K562 (cell line): ENCODE measurements at regions not wholly inside any gene's neighbourhood (a gene's known extent, or its start where the extent isn't known, plus 50 kb on each side); places are given as distances from the start of the nearest gene placed in this dataset.

Source experiments
- ATAC-seq: fragments of 200-7000 bp; cut with Tn5 transposase; 3 replicates; pipeline ENCODE4 v1.9.1; 2020; ENCODE audit warnings: moderate library complexity
- BruUV-seq: library from RNA; stranded (reverse); fragments of 400-500 nt; replicated peaks from 2 replicates; lab custom pipeline; 2021; lab: Mats Ljungman, UMichigan
- CTCF ChIA-PET: fragments of 300-600 bp; formaldehyde crosslinking; extraction: SDS; loops from one replicate; lab custom pipeline; 2021; ENCODE audit warnings: low intra/inter-chr PET ratio; lab: Yijun Ruan, JAX
- POLR2A ChIA-PET: fragments of 300-600, 350-650 bp; sonication (Branson Sonifier 250); formaldehyde crosslinking; extraction: SDS; loops from one replicate; lab custom pipeline; 2021; ENCODE audit warnings: antibody characterized with exemption, inconsistent platforms; lab: Yijun Ruan, JAX
- DNase-seq, 4 experiments: peaks; one replicate each; pipeline versions ENCODE4 v3.0.0 to v3.0.0-alpha.2; 2011 to 2018; ENCODE audit warnings: low spot score in 3 of 4, mixed read lengths in 3 of 4; ENCODE audit errors: extremely low read depth in 1 of 4
- FAIRE-seq: peaks from 2 replicates; lab custom pipeline; 2011; peaks lifted over from hg19 to GRCh38; lab: Jason Lieb, UNC
- H2AFZ ChIP-seq: 2 replicates; pipeline ENCODE4 v1.6.0; 2011; ENCODE audit warnings: low read depth, low read length, control low read depth, inconsistent platforms
- H3K27ac ChIP-seq: fragments of 200-600 bp; 3 replicates; pipeline ENCODE4 v1.8.0; 2011; ENCODE audit warnings: low read depth, mild to moderate bottlenecking, control low read depth, inconsistent platforms, low read length, moderate library complexity, mixed read lengths; ENCODE audit errors: extremely low read depth
- H3K27me3 ChIP-seq, 2 experiments: fragments of 300-600 bp in 1 of 2; 2 replicates in 1 of 2; 3 replicates in 1 of 2; pipeline versions ENCODE4 v1.6.0 to v1.8.0; 2011; ENCODE audit warnings: inconsistent platforms in 2 of 2, low read length in 2 of 2, mild to moderate bottlenecking in 1 of 2, mixed read lengths in 1 of 2, moderate library complexity in 1 of 2; ENCODE audit not compliant: control insufficient read depth in 2 of 2, insufficient read depth in 2 of 2
- H3K36me3 ChIP-seq: fragments of 300-600 bp; 3 replicates; pipeline ENCODE4 v1.8.0; 2011; ENCODE audit warnings: mild to moderate bottlenecking, low read length, inconsistent platforms; ENCODE audit not compliant: control insufficient read depth, insufficient read depth
- H3K4me1 ChIP-seq, 2 experiments: fragments of 200-600 bp in 1 of 2; replicated peaks in 1 of 2; 2 replicates in 1 of 2; 3 replicates in 1 of 2; pipeline versions ENCODE4 v1.5.1 to v1.8.0; 2011; ENCODE audit warnings: inconsistent platforms in 2 of 2, low read length in 2 of 2, mild to moderate bottlenecking in 1 of 2, mixed read lengths in 1 of 2, moderate library complexity in 1 of 2; ENCODE audit not compliant: control insufficient read depth in 2 of 2, insufficient read depth in 2 of 2
- H3K4me2 ChIP-seq: 2 replicates; pipeline ENCODE4 v1.6.1; 2011; ENCODE audit warnings: low read length, control low read depth, inconsistent platforms, mixed read lengths; ENCODE audit not compliant: insufficient read depth
- H3K4me3 ChIP-seq: fragments of 200-600 bp; sonication (generic), shearing (Covaris generic); 2 replicates; pipeline ENCODE4 v1.5.1; 2016; ENCODE audit warnings: control low read depth, inconsistent platforms
- H3K79me2 ChIP-seq: fragments of 200-600 bp; 3 replicates; pipeline ENCODE4 v1.8.0; 2011; ENCODE audit warnings: low read length, inconsistent platforms; ENCODE audit not compliant: control insufficient read depth, insufficient read depth
- H3K9ac ChIP-seq, 2 experiments: 2 replicates each; pipeline versions ENCODE4 v1.6.0 to v1.6.1; 2011; ENCODE audit warnings: low read depth in 2 of 2, low read length in 2 of 2, control low read depth in 1 of 2, inconsistent platforms in 1 of 2, mild to moderate bottlenecking in 1 of 2, mixed read lengths in 1 of 2; ENCODE audit not compliant: insufficient read depth in 1 of 2
- H3K9me1 ChIP-seq: one replicate; pipeline ENCODE4 v1.6.0; 2011; ENCODE audit warnings: inconsistent platforms, mild to moderate bottlenecking, low read length, moderate library complexity; ENCODE audit not compliant: control insufficient read depth, insufficient read depth
- H3K9me3 ChIP-seq: replicated peaks from 2 replicates; pipeline ENCODE4 v1.5.1; 2011; ENCODE audit warnings: low read depth, low read length, inconsistent platforms; ENCODE audit not compliant: control insufficient read depth, insufficient read depth
- H4K20me1 ChIP-seq: replicated peaks from 2 replicates; pipeline ENCODE4 v1.6.1; 2011; ENCODE audit warnings: low read length, inconsistent platforms, mixed read lengths; ENCODE audit not compliant: control insufficient read depth, insufficient read depth
- FOXP1 ChIP-seq: sonication (generic); formaldehyde crosslinking; IDR thresholded peaks from 2 replicates; pipeline ENCODE4 v1.8.0; 2022; ENCODE audit warnings: mild to moderate bottlenecking, missing genetic modification reagents
- HDAC2 ChIP-seq: fragments of 450-650 bp; IDR thresholded peaks from 2 replicates; pipeline ENCODE4 v1.6.1; 2016; ENCODE audit warnings: mild to moderate bottlenecking
- NCOA4 ChIP-seq: fragments of 450-650 bp; IDR thresholded peaks from 2 replicates; pipeline ENCODE4 v1.6.1; 2018; ENCODE audit warnings: mild to moderate bottlenecking; ENCODE audit not compliant: partially characterized antibody
- TAF1 ChIP-seq: IDR thresholded peaks from 2 replicates; pipeline ENCODE4 v1.6.1; 2011; ENCODE audit warnings: mild to moderate bottlenecking, low read length, moderate library complexity; ENCODE audit not compliant: insufficient read depth, control insufficient read depth, severe bottlenecking; ENCODE audit errors: extremely low read depth
- TEAD2 ChIP-seq: fragments of 450-650 bp; IDR thresholded peaks from 2 replicates; pipeline ENCODE4 v1.6.1; 2016; ENCODE audit warnings: missing genetic modification characterization, control low read depth, missing compliant biosample characterization
- WGBS: fragments of 100-300 bp; shearing (Covaris generic); methylation state at CpG from one replicate; pipeline ENCODE4 v1.1.6; 2016; ENCODE audit warnings: low coverage, mixed read lengths; ENCODE audit not compliant: insufficient coverage; ENCODE audit errors: missing lambda C conversion rate; 5-methylcytosine and 5-hydroxymethylcytosine counted together
- in situ Hi-C: fragments of 300-500 bp; cut with MboI; formaldehyde crosslinking; loops from 4 replicates; pipeline ENCODE4 v1.15.0; 2018; ENCODE audit warnings: inconsistent platforms, mixed read lengths
- intact Hi-C: fragments of 100-400 bp; cut with micrococcal nuclease; formaldehyde crosslinking; loops from 2 replicates; pipeline ENCODE4 v1.14.2; 2022
- TF ChIP-seq, protein P1 (sequence below): sonication (generic); formaldehyde crosslinking; IDR thresholded peaks from 2 replicates; pipeline ENCODE4 v1.8.0; 2023; ENCODE audit warnings: mild to moderate bottlenecking, missing genetic modification reagents
- TF ChIP-seq, protein P2 (sequence below): fragments of 200-800 bp; sonication (Bioruptor generic); IDR thresholded peaks from 2 replicates; pipeline ENCODE4 v1.6.1; 2017; ENCODE audit warnings: missing genetic modification characterization, missing compliant biosample characterization
- TF ChIP-seq, protein P3 (sequence below): sonication (generic); formaldehyde crosslinking; IDR thresholded peaks from 2 replicates; pipeline ENCODE4 v1.8.1; 2023; ENCODE audit warnings: mild to moderate bottlenecking, missing genetic modification reagents
- TF ChIP-seq, protein P4 (sequence below): sonication (generic); formaldehyde crosslinking; IDR thresholded peaks from 2 replicates; pipeline ENCODE4 v1.9.0; 2022; ENCODE audit warnings: mild to moderate bottlenecking, missing genetic modification reagents

DNA sequence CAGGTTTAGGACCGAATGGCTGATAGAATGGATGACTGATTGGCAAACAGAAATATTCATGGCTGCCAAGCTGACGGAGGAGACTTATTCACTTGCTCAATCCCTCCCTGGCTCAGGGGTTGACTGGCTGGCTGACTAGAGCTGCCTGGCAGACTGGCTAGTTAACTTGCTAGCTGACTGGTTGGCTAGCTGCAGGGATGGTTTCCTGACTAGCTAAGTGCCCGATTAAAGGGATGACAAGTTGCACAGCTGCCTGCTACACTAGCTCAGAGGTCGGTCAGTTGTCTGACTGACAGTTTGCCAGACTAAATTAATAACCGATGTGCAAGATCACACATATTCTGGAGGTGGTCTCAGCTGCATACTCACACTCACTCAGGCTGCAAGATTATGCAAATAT lies 1208.4 kb upstream of the CDH8 start:
- H3K36me3 ChIP-seq: no peaks in the 10 kb centered on the region
- no peak overlapping the region for H3K9ac ChIP-seq
- ChIA-PET CTCF (no interaction called here), POLR2A (no interaction called here)
- no TSS peak for BruUV-seq
- H4K20me1 ChIP-seq: no peaks in the 10 kb centered on the region
- no peaks in the 10 kb centered on the region for H3K4me1 ChIP-seq
- 3% methylated on average over 5 of the region's 5 CpGs for WGBS
- FAIRE-seq (no peak), DNase-seq (no peak), ATAC-seq (no peak)
- H3K9me1 ChIP-seq: no peaks in the 10 kb centered on the region
- H3K79me2 ChIP-seq: no peaks in the 10 kb centered on the region
- intact Hi-C loops (no loop called here), in situ Hi-C loops (no loop called here)
- H3K27ac ChIP-seq: no peak overlapping the region
- TF ChIP-seq TAF1: no peak
- TF ChIP-seq, protein P1, sequence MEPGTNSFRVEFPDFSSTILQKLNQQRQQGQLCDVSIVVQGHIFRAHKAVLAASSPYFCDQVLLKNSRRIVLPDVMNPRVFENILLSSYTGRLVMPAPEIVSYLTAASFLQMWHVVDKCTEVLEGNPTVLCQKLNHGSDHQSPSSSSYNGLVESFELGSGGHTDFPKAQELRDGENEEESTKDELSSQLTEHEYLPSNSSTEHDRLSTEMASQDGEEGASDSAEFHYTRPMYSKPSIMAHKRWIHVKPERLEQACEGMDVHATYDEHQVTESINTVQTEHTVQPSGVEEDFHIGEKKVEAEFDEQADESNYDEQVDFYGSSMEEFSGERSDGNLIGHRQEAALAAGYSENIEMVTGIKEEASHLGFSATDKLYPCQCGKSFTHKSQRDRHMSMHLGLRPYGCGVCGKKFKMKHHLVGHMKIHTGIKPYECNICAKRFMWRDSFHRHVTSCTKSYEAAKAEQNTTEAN (CRISPR knock-in tag): no peak
- TF ChIP-seq FOXP1 (CRISPR knock-in tag): no peak
- TF ChIP-seq, protein P2, sequence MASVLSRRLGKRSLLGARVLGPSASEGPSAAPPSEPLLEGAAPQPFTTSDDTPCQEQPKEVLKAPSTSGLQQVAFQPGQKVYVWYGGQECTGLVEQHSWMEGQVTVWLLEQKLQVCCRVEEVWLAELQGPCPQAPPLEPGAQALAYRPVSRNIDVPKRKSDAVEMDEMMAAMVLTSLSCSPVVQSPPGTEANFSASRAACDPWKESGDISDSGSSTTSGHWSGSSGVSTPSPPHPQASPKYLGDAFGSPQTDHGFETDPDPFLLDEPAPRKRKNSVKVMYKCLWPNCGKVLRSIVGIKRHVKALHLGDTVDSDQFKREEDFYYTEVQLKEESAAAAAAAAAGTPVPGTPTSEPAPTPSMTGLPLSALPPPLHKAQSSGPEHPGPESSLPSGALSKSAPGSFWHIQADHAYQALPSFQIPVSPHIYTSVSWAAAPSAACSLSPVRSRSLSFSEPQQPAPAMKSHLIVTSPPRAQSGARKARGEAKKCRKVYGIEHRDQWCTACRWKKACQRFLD (CRISPR knock-in tag): no peak
- no peak for TF ChIP-seq TEAD2 (tag)
- TF ChIP-seq NCOA4: no peak
- no peak for TF ChIP-seq HDAC2
- TF ChIP-seq, protein P3, sequence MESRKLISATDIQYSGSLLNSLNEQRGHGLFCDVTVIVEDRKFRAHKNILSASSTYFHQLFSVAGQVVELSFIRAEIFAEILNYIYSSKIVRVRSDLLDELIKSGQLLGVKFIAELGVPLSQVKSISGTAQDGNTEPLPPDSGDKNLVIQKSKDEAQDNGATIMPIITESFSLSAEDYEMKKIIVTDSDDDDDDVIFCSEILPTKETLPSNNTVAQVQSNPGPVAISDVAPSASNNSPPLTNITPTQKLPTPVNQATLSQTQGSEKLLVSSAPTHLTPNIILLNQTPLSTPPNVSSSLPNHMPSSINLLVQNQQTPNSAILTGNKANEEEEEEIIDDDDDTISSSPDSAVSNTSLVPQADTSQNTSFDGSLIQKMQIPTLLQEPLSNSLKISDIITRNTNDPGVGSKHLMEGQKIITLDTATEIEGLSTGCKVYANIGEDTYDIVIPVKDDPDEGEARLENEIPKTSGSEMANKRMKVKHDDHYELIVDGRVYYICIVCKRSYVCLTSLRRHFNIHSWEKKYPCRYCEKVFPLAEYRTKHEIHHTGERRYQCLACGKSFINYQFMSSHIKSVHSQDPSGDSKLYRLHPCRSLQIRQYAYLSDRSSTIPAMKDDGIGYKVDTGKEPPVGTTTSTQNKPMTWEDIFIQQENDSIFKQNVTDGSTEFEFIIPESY: no peak
- TF ChIP-seq, protein P4, sequence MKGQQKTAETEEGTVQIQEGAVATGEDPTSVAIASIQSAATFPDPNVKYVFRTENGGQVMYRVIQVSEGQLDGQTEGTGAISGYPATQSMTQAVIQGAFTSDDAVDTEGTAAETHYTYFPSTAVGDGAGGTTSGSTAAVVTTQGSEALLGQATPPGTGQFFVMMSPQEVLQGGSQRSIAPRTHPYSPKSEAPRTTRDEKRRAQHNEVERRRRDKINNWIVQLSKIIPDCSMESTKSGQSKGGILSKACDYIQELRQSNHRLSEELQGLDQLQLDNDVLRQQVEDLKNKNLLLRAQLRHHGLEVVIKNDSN (CRISPR knock-in tag): no peak
- H3K4me3 ChIP-seq: no peak overlapping the region
- H3K4me2 ChIP-seq: no peak overlapping the region
- no peaks in the 10 kb centered on the region for H3K27me3 ChIP-seq
- H3K9me3 ChIP-seq: no peaks in the 10 kb centered on the region
- H2AFZ ChIP-seq: no peak overlapping the region
